Liver (tissue), 8 donors: ENCODE measurements at regions not wholly inside any gene's neighbourhood (a gene's known extent, or its start where the extent isn't known, plus 50 kb on each side); places are given as distances from the start of the nearest gene placed in this dataset.

Experiments
- DNase-seq: peaks from one replicate; pipeline ENCODE4 v3.0.0-alpha.2; 2017; ENCODE audit warnings: low spot score
- H3K27ac ChIP-seq, 2 donors: one replicate each; pipeline ENCODE4 v1.7.0; 2013; ENCODE audit warnings: inconsistent platforms in 2 of 2, low read length in 2 of 2, control low read depth in 1 of 2, low read depth in 1 of 2, mild to moderate bottlenecking in 1 of 2
- H3K27me3 ChIP-seq, 4 donors: one replicate each; pipeline versions ENCODE4 v1.6.1 to v1.7.0; 2013; ENCODE audit warnings: low read length in 3 of 4, inconsistent platforms in 1 of 4, mild to moderate bottlenecking in 1 of 4, moderate library complexity in 1 of 4; ENCODE audit not compliant: control insufficient read depth in 4 of 4, insufficient read depth in 4 of 4
- H3K36me3 ChIP-seq, 4 donors: one replicate each; pipeline versions ENCODE4 v1.6.1 to v1.7.0; 2013; ENCODE audit warnings: low read length in 3 of 4, mild to moderate bottlenecking in 3 of 4, low read depth in 1 of 4, moderate library complexity in 1 of 4; ENCODE audit not compliant: control insufficient read depth in 4 of 4, insufficient read depth in 3 of 4
- H3K4me1 ChIP-seq, 4 donors: one replicate each; pipeline versions ENCODE4 v1.6.1 to v1.7.0; 2013; ENCODE audit warnings: low read length in 3 of 4, mild to moderate bottlenecking in 3 of 4, moderate library complexity in 1 of 4; ENCODE audit not compliant: control insufficient read depth in 4 of 4, insufficient read depth in 4 of 4
- H3K4me3 ChIP-seq, 3 donors: one replicate each; pipeline versions ENCODE4 v1.6.1 to v1.7.0; 2013; ENCODE audit warnings: low read length in 3 of 3, control low read depth in 1 of 3, low read depth in 1 of 3, mild to moderate bottlenecking in 1 of 3
- H3K9ac ChIP-seq, 2 donors: one replicate each; pipeline ENCODE4 v1.7.0; 2013; ENCODE audit warnings: low read length in 2 of 2, mild to moderate bottlenecking in 2 of 2, moderate library complexity in 2 of 2, control low read depth in 1 of 2, low read depth in 1 of 2
- H3K9me3 ChIP-seq, 4 donors: one replicate each; pipeline versions ENCODE4 v1.6.1 to v1.7.0; 2013; ENCODE audit warnings: low read length in 3 of 4; ENCODE audit not compliant: control insufficient read depth in 4 of 4
- ATF3 ChIP-seq: IDR thresholded peaks from 2 replicates; pipeline ENCODE4 v1.6.1; 2016; ENCODE audit warnings: antibody characterized with exemption
- CTCF ChIP-seq: fragments of 150-350 bp; IDR thresholded peaks from 2 replicates; pipeline ENCODE4 v1.5.1; 2017; ENCODE audit warnings: improper control_type of control experiment, low read depth, low read length; ENCODE audit not compliant: missing input control
- EGR1 ChIP-seq, 2 donors: IDR thresholded peaks; 2 replicates each; pipeline ENCODE4 v1.6.1; 2016 to 2018; ENCODE audit warnings: antibody characterized with exemption in 2 of 2, low read depth in 2 of 2
- FOXA2 ChIP-seq: IDR thresholded peaks from 2 replicates; pipeline ENCODE4 v1.6.1; 2016; ENCODE audit warnings: antibody characterized with exemption
- GABPA ChIP-seq, 2 donors: IDR thresholded peaks in 1 of 2; conservative IDR thresholded peaks in 1 of 2; 2 replicates each; pipeline ENCODE4 v1.6.1; 2016; ENCODE audit warnings: antibody characterized with exemption in 2 of 2, mild to moderate bottlenecking in 1 of 2, moderate library complexity in 1 of 2
- HNF4A ChIP-seq, 2 donors: conservative IDR thresholded peaks; 2 replicates each; pipeline ENCODE4 v1.6.1; 2016; ENCODE audit warnings: antibody characterized with exemption in 2 of 2, mild to moderate bottlenecking in 2 of 2
- HNF4G ChIP-seq: IDR thresholded peaks from 2 replicates; pipeline ENCODE4 v1.6.1; 2016; ENCODE audit warnings: antibody characterized with exemption
- JUND ChIP-seq, 2 donors: IDR thresholded peaks; 2 replicates each; pipeline ENCODE4 v1.6.1; 2016; ENCODE audit warnings: antibody characterized with exemption in 2 of 2
- MAX ChIP-seq: IDR thresholded peaks from 2 replicates; pipeline ENCODE4 v1.6.1; 2016; ENCODE audit warnings: antibody characterized with exemption
- NR2F2 ChIP-seq: IDR thresholded peaks from 2 replicates; pipeline ENCODE4 v1.6.1; 2016; ENCODE audit warnings: antibody characterized with exemption
- RAD21 ChIP-seq, 2 donors: IDR thresholded peaks; 2 replicates each; pipeline ENCODE4 v1.6.1; 2016; ENCODE audit warnings: antibody characterized with exemption in 2 of 2, mild to moderate bottlenecking in 2 of 2
- REST ChIP-seq: IDR thresholded peaks from 2 replicates; pipeline ENCODE4 v1.6.1; 2016; ENCODE audit warnings: antibody characterized with exemption, mild to moderate bottlenecking
- RXRA ChIP-seq, 2 donors: IDR thresholded peaks; 2 replicates each; pipeline ENCODE4 v1.6.1; 2017 to 2018; ENCODE audit warnings: antibody characterized with exemption in 2 of 2, mild to moderate bottlenecking in 1 of 2
- SP1 ChIP-seq: IDR thresholded peaks from 2 replicates; pipeline ENCODE4 v1.6.1; 2018; ENCODE audit warnings: antibody characterized with exemption, mild to moderate bottlenecking
- TAF1 ChIP-seq: conservative IDR thresholded peaks from 2 replicates; pipeline ENCODE4 v1.6.1; 2016; ENCODE audit warnings: antibody characterized with exemption, mild to moderate bottlenecking
- YY1 ChIP-seq: IDR thresholded peaks from 2 replicates; pipeline ENCODE4 v1.6.1; 2016; ENCODE audit warnings: antibody characterized with exemption, mild to moderate bottlenecking
- ZBTB33 ChIP-seq: IDR thresholded peaks from 2 replicates; pipeline ENCODE4 v1.6.1; 2016; ENCODE audit warnings: antibody characterized with exemption
- WGBS: extraction: QIAGEN DNeasy Blood & Tissue Kit; methylation state at CpG from one replicate; pipeline ENCODE4 v1.1.7; 2013; 5-methylcytosine and 5-hydroxymethylcytosine counted together
- donor health status: healthy.
- donor health status: healthy.
- donor health status: healthy.
- donor health status: healthy.
- donor health status: healthy.

GRCh38 chr20:19926591-19926990 lies 90.6 kb upstream of the NAA20 start:
- 82% methylated on average over 4 of the region's 4 CpGs for WGBS
- H3K36me3 ChIP-seq = no peaks in the 10 kb centered on the region
- no peaks in the 10 kb centered on the region for H3K9me3 ChIP-seq
- H3K27me3 ChIP-seq = no peaks in the 10 kb centered on the region
- no peak overlapping the region for H3K27ac ChIP-seq
- no peak for TF ChIP-seq GABPA (IDR thresholded peaks at IDR 0.05 in 1 of 2, conservative IDR thresholded peaks at IDR 0.05 in 1 of 2)
- TF ChIP-seq NR2F2 = peak; percentile 81
- H3K4me1 ChIP-seq = peaks cover 0 to 3% (median 0%) of the 10 kb centered on the region in 4 donors
- H3K4me3 ChIP-seq = no peak overlapping the region
- no peak overlapping the region for H3K9ac ChIP-seq
- DNase-seq = no peak

- no peak for DNase-seq
- Histone ChIP-seq H3K27ac (no peak overlapping the region), H3K36me3 (no peaks in the 10 kb centered on the region), H3K4me1 (no peaks in the 10 kb centered on the region), H3K27me3 (no peaks in the 10 kb centered on the region), H3K4me3 (no peak overlapping the region), H3K9me3 (no peaks in the 10 kb centered on the region), H3K9ac (no peak overlapping the region)
- no peak for TF ChIP-seq TAF1
- TF ChIP-seq RXRA (IDR thresholded peaks at IDR 0.05) = no peak
- no peak for TF ChIP-seq HNF4G
- TF ChIP-seq FOXA2 = no peak
- TF ChIP-seq YY1 = no peak
- TF ChIP-seq ZBTB33 = no peak
- no peak for TF ChIP-seq REST
- TF ChIP-seq CTCF = no peak
- TF ChIP-seq SP1 = no peak
- TF ChIP-seq RAD21 (IDR thresholded peaks at IDR 0.05) = no peak
- no peak for TF ChIP-seq GABPA (IDR thresholded peaks at IDR 0.05 in 1 of 2, conservative IDR thresholded peaks at IDR 0.05 in 1 of 2)
- no peak for TF ChIP-seq EGR1 (IDR thresholded peaks at IDR 0.05; ENCODE audit: low read depth in 2 of 2)
- no peak for TF ChIP-seq JUND (IDR thresholded peaks at IDR 0.05)
- TF ChIP-seq ATF3 = no peak
- no peak for TF ChIP-seq NR2F2
- no peak for TF ChIP-seq HNF4A (conservative IDR thresholded peaks at IDR 0.05)
- TF ChIP-seq MAX = no peak
- WGBS = 87% methylated on average over 9 of the region's 9 CpGs
These were observed 88.7 kb upstream of the NAA20 start for GRCh38 chr20:19928328-19929011.
